ENCODE measurements at regions not wholly inside any gene's neighbourhood (a gene's known extent, or its start where the extent isn't known, plus 50 kb on each side); places are given as distances from the start of the nearest gene placed in this dataset.

DNA sequence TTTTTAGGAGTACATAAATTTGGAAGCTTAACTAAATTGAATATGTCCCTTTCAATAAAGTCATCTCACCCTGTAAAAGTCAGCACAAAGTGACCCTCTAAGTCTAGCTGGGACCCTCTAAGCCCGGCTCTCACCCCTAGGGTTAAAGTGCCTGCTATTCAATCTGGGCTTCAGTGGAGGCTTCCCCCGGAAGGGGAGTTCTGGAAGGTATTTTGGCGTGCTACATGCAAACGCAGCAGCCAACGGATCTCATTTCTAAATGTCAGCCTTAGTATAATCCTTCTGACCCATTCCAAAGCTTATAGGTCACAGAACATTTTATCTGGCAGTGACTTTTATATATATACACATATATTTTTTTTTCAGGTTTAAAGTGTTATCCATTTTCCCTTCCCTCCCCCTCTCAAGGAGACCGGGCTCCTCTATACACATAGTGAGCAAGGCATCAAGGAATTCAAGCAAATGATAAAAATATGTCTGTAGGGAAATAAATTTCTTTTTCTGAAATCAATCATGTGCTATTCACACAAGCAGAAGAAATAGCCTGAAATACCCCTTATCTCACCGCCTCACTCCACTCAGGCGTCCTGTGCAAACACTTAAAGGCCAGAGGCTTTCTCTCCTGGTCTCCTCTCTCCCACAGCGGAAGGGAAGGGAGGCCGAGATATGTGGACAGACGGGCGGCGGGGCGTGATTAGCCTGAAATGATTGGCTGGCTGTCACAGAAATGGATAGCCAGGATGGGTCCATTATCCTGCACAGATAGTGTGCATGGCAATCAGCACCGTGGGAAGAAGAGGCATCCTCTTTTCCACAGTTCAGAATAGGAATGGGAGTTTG lies 301.7 kb downstream of the GALC start:
- no peaks in the 10 kb centered on the region for H3K36me3 Mint-ChIP-seq (ENCODE audit: low read depth, unreplicated experiment)
- H3K4me3 Mint-ChIP-seq (ENCODE audit: unreplicated experiment), result no peak overlapping the region
- Histone ChIP-seq H4K20me1 (ENCODE audit: insufficient read depth, low read length) (no peaks in the 10 kb centered on the region), H3K27me3 (ENCODE audit: insufficient read depth, low read length) (no peaks in the 10 kb centered on the region), H3K9me3 (ENCODE audit: insufficient read depth, low read depth, low read length) (no peaks in the 10 kb centered on the region), H3K79me2 (ENCODE audit: insufficient read depth, low read length) (no peaks in the 10 kb centered on the region), H3K27ac (ENCODE audit: low read depth, low read length) (no peak overlapping the region), H3K9ac (ENCODE audit: low read length) (no peak overlapping the region), H3K4me3 (ENCODE audit: insufficient read depth, low read depth, low read length) (no peak overlapping the region), H3K36me3 (ENCODE audit: insufficient read depth, low read length) (no peaks in the 10 kb centered on the region), H2AFZ (ENCODE audit: low read depth, low read length) (no peak overlapping the region), H3K4me1 (ENCODE audit: insufficient read depth, low read length) (no peaks in the 10 kb centered on the region), H3K4me2 (ENCODE audit: low read length) (no peak overlapping the region)
- H3K9me3 Mint-ChIP-seq (ENCODE audit: unreplicated experiment), result no peaks in the 10 kb centered on the region
- no peak for TF ChIP-seq EZH2 (IDR thresholded peaks at IDR 0.05; ENCODE audit: insufficient read depth, low read length)
- TF ChIP-seq CTCF (IDR thresholded peaks at IDR 0.05; ENCODE audit: insufficient read depth, low read depth, low read length), result no peak
- DNase-seq (ENCODE audit: low read depth), result no peak
- H3K27me3 Mint-ChIP-seq (ENCODE audit: low read depth, unreplicated experiment), result no peaks in the 10 kb centered on the region
- FAIRE-seq, result no peak
- no peaks in the 10 kb centered on the region for H3K4me1 Mint-ChIP-seq (ENCODE audit: low read depth, unreplicated experiment)
- H3K27ac Mint-ChIP-seq (ENCODE audit: unreplicated experiment), result no peak overlapping the region

DNA sequence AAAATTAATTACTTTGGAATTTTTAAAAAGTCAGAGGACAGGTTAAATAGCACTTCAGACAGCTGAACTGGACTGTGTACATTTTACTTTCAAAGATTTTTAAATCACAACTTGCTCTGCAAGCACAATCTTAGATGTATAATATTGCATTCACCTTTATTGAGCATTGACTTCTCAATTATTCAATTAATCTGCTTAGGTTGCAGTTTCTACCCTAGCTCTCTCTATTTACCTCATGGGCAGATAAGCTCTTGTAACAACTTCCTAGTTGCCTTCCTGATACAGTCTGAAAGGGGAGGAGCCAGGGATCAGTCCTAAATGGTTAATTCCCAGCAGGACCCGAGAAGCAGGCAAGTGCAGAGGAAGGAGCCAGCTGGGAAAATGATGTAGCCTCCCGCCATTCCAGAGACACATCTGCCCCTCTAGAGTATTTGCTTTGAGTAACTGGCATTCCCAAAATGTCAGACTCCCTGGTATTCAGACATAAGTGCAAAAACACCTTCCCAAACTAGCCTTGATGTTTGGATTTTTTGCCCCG lies 302.8 kb downstream of the GALC start:
- Histone ChIP-seq H3K4me3 (ENCODE audit: insufficient read depth, low read depth, low read length) (no peak overlapping the region), H3K36me3 (ENCODE audit: insufficient read depth, low read length) (no peaks in the 10 kb centered on the region), H4K20me1 (ENCODE audit: insufficient read depth, low read length) (no peaks in the 10 kb centered on the region), H3K9ac (ENCODE audit: low read length) (no peak overlapping the region), H3K27me3 (ENCODE audit: insufficient read depth, low read length) (no peaks in the 10 kb centered on the region), H3K4me2 (ENCODE audit: low read length) (no peak overlapping the region), H3K4me1 (ENCODE audit: insufficient read depth, low read length) (no peaks in the 10 kb centered on the region), H3K9me3 (ENCODE audit: insufficient read depth, low read depth, low read length) (no peaks in the 10 kb centered on the region), H2AFZ (ENCODE audit: low read depth, low read length) (no peak overlapping the region), H3K79me2 (ENCODE audit: insufficient read depth, low read length) (no peaks in the 10 kb centered on the region), H3K27ac (ENCODE audit: low read depth, low read length) (no peak overlapping the region)
- FAIRE-seq (no peak), DNase-seq (ENCODE audit: low read depth) (no peak)
- H3K36me3 Mint-ChIP-seq (ENCODE audit: low read depth, unreplicated experiment), result no peaks in the 10 kb centered on the region
- no peaks in the 10 kb centered on the region for H3K27me3 Mint-ChIP-seq (ENCODE audit: low read depth, unreplicated experiment)
- H3K4me3 Mint-ChIP-seq (ENCODE audit: unreplicated experiment), result no peak overlapping the region
- TF ChIP-seq CTCF (IDR thresholded peaks at IDR 0.05; ENCODE audit: insufficient read depth, low read depth, low read length) (no peak), EZH2 (IDR thresholded peaks at IDR 0.05; ENCODE audit: insufficient read depth, low read length) (no peak)
- H3K9me3 Mint-ChIP-seq (ENCODE audit: unreplicated experiment), result no peaks in the 10 kb centered on the region
- H3K27ac Mint-ChIP-seq (ENCODE audit: unreplicated experiment), result no peak overlapping the region
- H3K4me1 Mint-ChIP-seq (ENCODE audit: low read depth, unreplicated experiment), result no peaks in the 10 kb centered on the region

- Mint-ChIP-seq H3K4me1 (ENCODE audit: low read depth, unreplicated experiment) (no peaks in the 10 kb centered on the region), H3K36me3 (ENCODE audit: low read depth, unreplicated experiment) (no peaks in the 10 kb centered on the region), H3K4me3 (ENCODE audit: unreplicated experiment) (no peak overlapping the region), H3K27me3 (ENCODE audit: low read depth, unreplicated experiment) (no peaks in the 10 kb centered on the region), H3K27ac (ENCODE audit: unreplicated experiment) (no peak overlapping the region), H3K9me3 (ENCODE audit: unreplicated experiment) (no peaks in the 10 kb centered on the region)
- Histone ChIP-seq H4K20me1 (ENCODE audit: insufficient read depth, low read length) (no peaks in the 10 kb centered on the region), H3K36me3 (ENCODE audit: insufficient read depth, low read length) (no peaks in the 10 kb centered on the region), H2AFZ (ENCODE audit: low read depth, low read length) (no peak overlapping the region), H3K4me1 (ENCODE audit: insufficient read depth, low read length) (no peaks in the 10 kb centered on the region), H3K79me2 (ENCODE audit: insufficient read depth, low read length) (no peaks in the 10 kb centered on the region), H3K27ac (ENCODE audit: low read depth, low read length) (no peak overlapping the region), H3K4me3 (ENCODE audit: insufficient read depth, low read depth, low read length) (no peak overlapping the region), H3K27me3 (ENCODE audit: insufficient read depth, low read length) (no peaks in the 10 kb centered on the region), H3K4me2 (ENCODE audit: low read length) (no peak overlapping the region), H3K9me3 (ENCODE audit: insufficient read depth, low read depth, low read length) (no peaks in the 10 kb centered on the region), H3K9ac (ENCODE audit: low read length) (no peak overlapping the region)
- no peak for FAIRE-seq
- DNase-seq (ENCODE audit: low read depth), result no peak
- TF ChIP-seq EZH2 (IDR thresholded peaks at IDR 0.05; ENCODE audit: insufficient read depth, low read length) (no peak), CTCF (IDR thresholded peaks at IDR 0.05; ENCODE audit: insufficient read depth, low read depth, low read length) (no peak)
These were observed 304.5 kb downstream of the GALC start for GRCh38 chr14:87688524-87688923.
